HK-2 (cell line): ENCODE measurements at regions not wholly inside any gene's neighbourhood (a gene's known extent, or its start where the extent isn't known, plus 50 kb on each side); places are given as distances from the start of the nearest gene placed in this dataset.
"Not testable (repeated sequence)": the region's sequence is repeated elsewhere in the genome, so short reads cannot be mapped to it uniquely, and the experiment has no call there.

Experiments used
- DNase-seq: peaks from one replicate; pipeline ENCODE4 v3.0.0-alpha.2; 2018; ENCODE audit not compliant: unreplicated experiment

DNA sequence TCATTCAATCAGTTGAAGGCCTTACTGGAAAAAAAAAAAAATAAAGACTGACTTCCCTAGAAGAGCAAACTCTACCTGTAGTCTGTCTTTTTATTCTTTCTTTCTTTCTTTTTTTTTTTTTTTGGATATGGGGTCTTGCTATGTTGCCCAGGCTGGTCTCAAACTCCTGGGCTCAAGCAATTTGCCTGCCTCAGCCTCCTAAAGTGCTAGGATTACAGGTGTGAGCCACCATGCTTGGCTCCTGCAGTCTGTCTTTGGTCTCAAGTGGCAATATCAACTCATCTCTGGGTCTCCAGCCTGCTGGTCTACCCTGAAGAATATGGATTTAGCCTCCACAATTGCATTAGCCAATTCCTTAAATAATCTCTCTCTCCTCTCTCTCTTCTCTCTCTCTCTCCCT lies 167.7 kb upstream of the P2RY1 start:
- DNase-seq, result no peak

GRCh38 chr3:152669560-152669959 lies 165.4 kb upstream of the P2RY1 start:
- DNase-seq, result no peak

DNA sequence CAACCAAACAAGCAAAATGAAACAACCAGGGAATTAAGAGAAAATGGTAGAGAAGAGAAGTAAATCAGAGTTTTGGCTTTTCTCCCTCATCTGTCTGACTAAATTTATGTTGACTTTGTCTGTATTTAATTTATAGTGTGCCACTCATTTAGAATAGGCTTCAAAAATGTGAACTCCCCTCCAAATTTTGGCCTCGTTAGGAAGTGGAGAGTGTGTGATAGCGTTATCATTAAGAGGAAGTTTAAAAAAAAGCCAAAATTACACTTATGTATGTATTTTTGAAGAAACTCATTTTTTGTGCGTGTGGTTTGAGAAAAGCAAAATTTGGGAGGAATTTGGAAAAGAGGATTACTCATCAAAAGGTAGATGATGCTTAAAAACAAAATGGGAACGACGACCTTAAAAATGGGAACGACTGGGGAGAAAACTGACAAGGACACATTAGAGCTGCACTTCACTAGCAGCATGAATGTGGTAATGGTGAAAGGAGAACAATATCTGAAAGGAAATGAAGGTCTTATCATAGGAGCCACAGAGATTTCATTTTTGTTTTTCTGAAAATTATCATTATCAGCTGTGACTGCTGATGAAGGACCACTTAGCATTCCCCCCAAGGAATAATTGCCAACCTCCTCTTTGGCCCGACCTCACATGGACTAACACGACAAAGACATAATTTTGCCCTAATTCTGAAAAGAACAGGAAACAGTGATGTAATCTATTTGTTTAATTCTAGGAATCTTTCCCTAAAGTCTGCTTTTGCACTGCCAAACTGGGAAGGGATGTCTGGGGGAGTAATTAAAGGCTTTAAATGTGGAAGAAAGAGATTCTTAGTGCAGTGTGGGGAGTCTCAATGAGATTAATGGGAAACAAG lies 163.2 kb upstream of the P2RY1 start:
- no peak for DNase-seq

DNA sequence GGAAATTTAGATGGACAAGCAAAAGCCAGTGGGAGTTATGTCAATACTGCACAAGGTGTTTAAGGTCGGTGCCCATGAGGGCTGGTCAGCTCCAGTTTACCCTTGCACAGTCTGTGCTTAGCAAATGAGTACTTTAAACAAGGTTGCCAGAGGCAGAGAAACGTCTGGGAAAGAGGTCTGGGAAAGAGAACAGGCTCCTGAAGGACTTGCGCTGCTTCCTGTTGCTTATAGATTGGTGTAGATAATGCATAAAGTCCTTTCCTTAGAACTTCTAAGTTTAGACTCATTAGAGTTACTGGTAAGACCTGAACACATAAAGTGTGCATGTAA lies 162.6 kb upstream of the P2RY1 start:
- DNase-seq, result no peak

DNA sequence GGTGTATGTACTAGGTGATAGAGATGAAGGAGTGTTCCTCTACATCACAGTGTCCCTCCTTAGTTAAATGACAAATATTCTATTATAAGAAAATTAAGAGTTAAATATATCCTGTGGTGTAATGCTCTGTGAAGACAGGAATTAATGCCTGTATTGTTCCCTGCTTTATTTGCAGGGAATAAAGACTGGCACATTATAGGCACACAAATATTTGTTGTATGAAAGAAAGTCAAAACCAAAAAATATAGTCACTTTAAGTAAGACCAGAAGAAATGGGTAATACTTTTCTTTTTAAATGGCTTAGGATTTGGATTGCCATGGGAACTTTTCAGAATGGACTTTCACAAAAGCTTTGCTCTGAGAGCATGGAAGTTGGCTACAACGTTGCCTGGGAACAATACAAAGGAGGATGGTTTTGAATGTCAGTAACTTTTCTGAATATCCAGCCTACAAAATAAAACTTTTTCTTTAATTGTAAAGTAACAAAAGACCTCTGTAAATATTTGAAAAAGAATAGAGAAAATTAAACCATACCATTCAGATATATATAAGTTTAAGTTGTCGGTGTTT lies 158.0 kb upstream of the P2RY1 start:
- DNase-seq, result no peak

- DNase-seq, result no peak
These were observed 157.4 kb upstream of the P2RY1 start for GRCh38 chr3:152677491-152677890.

DNA sequence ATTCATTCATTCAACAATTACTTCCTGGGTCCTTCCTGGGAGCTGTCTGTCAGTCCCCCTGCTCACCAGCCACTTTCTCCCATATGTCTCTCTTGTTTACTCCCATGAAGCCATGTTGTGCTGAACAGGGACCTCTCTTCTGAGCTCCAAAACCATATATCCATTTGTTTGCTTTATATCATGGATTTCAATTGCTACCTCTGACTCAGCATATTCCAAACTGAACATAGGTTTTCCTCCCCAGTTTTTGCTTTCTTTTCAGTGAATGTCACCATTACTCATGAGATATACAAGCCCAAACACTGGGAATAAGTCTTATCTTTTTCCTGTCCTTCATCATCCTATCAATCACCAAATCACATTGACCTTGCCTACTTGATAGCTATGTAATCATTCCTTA lies 152.5 kb upstream of the P2RY1 start:
- no peak for DNase-seq

- no peak for DNase-seq
These were observed 151.4 kb upstream of the P2RY1 start for GRCh38 chr3:152683521-152683999.

GRCh38 chr3:152684279-152684678 lies 150.7 kb upstream of the P2RY1 start:
- DNase-seq, result no peak

- no peak for DNase-seq
These were observed 146.6 kb upstream of the P2RY1 start for GRCh38 chr3:152688313-152688712.

- not testable (repeated sequence) for DNase-seq
These were observed 142.6 kb upstream of the P2RY1 start for GRCh38 chr3:152692326-152692725.

DNA sequence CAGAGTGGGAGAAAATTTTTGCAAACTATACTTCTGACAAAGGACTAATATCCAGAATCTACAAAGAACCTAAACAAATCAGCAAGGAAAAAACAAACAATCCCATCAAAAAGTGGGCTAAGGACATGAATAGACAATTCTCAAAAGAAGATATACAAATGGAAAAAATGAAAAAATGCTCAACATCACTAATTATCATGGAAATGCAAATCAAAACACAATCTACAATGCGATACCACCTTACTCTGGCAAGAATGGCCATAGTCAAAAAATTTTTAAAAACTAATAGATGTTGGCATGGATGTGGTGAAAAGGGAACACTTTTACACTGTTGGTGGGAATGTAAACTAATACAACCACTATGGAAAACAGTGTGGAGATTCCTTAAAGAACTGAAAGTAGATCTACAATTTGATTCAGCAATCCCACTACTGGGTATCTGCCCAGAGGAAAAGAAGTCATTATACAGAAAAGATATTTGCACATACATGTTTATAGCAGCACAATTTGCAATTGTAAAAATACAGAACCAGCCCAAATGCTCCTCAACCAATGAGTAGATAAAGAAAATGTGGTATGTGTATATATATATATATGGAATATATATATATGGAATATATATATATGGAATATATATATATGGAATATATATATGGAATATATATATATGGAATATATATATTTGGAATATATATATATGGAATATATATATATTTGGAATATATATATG lies 141.2 kb upstream of the P2RY1 start:
- not testable (repeated sequence) for DNase-seq

- DNase-seq, result no peak
These were observed 139.1 kb upstream of the P2RY1 start for GRCh38 chr3:152695840-152696239.

DNA sequence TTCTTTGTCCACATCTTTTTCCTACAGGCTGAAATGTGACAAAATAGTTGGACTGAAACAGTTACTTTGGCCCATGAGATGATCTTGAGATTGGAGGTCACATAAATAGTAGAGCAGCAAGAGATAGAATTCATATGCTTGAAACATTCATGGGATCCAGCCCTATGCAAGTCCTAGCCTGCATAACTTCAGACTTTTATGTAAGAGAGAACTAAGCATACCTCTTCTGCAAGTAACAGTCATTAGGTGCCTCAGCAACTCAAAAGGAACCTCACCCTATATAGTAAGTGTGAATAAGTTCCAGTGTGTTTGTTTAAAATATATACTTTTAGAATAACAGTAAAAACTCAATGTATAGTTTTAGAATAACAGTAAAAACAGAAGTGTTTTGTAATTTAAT lies 138.0 kb upstream of the P2RY1 start:
- no peak for DNase-seq

DNA sequence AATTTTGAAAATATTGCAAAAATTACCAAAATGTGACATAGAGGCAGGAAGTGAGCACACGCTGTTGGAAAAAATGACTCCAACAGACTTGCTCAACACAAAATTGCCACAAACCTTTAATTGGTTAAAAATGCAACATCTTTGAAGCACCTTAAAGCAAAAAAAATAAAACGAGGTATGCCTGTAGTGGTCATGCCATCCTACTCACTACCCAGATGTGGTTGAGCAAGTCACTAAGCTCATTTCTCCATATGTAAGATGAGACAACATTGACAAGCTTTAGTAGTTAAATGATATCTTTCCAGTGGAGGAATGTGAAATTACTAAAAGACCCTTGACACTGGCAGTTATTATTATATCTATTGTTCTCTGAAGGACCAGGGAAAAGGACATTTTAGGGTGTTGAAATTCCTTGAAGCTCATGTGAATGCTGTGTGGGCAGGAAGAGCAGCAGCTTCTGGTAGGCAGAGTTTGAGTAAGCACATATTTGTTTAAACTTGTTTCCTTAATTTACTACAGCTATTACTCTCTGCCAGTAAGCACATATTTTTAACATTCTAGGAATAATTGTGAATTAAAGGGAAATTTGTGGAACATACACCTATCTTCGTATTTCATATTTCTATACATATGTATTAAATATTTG lies 131.6 kb upstream of the P2RY1 start:
- DNase-seq, result no peak

DNA sequence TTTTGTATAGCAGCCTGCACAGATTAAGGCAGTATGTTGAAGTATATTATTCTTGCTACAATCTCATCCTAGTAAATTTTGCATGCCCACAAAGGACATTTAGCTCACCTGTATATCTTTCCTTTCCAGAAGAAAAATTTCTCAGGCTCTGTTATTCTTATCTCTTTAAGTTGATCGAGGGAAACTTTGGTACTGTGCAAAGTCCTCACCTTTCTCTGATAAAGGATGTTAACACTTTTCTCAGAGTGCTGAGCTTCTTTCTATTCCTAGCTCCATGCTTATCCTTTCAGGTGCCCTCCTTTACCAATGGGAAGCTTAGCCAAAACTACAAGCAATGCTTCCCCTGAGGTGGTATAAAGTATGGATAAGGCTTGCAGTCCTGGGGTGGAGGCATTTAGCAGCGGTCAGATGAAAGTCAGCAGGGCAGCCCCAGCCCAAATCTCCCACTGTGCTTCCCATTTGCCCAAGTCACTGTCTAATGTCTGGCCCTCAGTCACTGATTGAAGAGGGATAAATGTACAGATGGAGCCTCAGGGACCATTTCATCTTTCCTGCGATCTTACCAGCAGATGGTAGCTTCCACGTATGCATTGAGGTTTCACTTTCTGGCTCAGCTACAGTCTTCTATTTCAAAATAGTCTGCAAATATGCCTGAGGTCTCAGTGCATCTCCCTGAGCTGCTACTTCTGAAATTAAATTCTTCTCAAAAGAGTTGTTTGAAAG lies 127.8 kb upstream of the P2RY1 start:
- DNase-seq, result no peak

- DNase-seq, result no peak
These were observed 125.3 kb upstream of the P2RY1 start for GRCh38 chr3:152709659-152710058.

DNA sequence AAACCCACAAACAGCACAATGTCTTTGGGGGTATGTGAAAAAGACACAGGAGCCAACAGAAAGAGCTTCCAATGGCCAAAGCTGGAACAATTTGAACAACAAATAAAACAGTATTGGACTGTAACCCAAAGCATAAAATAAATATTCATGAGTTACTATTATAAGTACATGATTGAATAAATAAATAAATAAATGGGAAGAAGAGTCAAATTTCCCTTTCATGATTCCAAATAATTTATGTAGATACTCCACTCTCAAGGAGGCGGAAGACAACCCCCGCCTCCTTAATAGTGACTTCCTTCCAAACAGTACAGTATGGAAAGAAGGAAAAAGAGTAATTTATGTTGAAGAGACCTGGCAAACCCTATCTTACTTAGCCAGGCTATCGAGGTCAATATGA lies 124.4 kb upstream of the P2RY1 start:
- DNase-seq, result no peak

GRCh38 chr3:152713989-152714388 lies 120.9 kb upstream of the P2RY1 start:
- no peak for DNase-seq

- DNase-seq, result no peak
These were observed 120.4 kb upstream of the P2RY1 start for GRCh38 chr3:152714507-152714906.

DNA sequence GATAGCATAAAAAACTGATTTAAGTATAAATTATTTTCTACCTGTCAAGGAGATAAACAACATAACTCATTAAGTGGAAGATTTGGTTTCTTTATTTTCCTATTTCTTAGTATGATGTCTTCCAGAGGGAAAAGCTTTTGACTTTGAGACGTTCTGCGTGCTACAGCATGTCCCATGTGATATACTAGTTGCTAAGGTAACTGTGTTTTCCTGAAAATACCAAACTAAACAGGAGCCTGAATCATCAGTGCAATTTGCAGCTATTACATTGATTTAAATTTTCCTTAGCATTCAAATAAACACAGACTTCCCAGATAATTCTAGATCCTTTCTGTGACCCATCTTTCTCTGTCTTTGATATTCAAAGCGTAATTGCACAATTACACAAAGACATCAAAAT lies 117.7 kb upstream of the P2RY1 start:
- no peak for DNase-seq

GRCh38 chr3:152718810-152719209 lies 116.1 kb upstream of the P2RY1 start:
- DNase-seq, result no peak
